Common myeloid progenitor, CD34-positive (primary cell): ENCODE measurements at regions not wholly inside any gene's neighbourhood (a gene's known extent, or its start where the extent isn't known, plus 50 kb on each side); places are given as distances from the start of the nearest gene placed in this dataset.

ENCODE experiments used
- CTCF ChIA-PET: fragments of 350-600 bp; sonication (Branson Sonifier 250); formaldehyde crosslinking; loops from one replicate; lab custom pipeline; 2021; ENCODE audit warnings: antibody characterized with exemption; lab: Charles Lee
- POLR2A ChIA-PET: fragments of 350-600 bp; sonication (Branson Sonifier 250); formaldehyde crosslinking; loops from one replicate; lab custom pipeline; 2021; ENCODE audit warnings: antibody characterized with exemption; lab: Charles Lee
- DNase-seq, 3 donors: peaks; one replicate each; pipeline versions ENCODE4 v3.0.0 to v3.0.0-alpha.2; 2013
- H3K27ac ChIP-seq, 2 experiments: 1 replicate in 1 of 2; 2 replicates in 1 of 2; pipeline ENCODE4 v1.7.0; 2013; ENCODE audit warnings: inconsistent platforms in 2 of 2, low read length in 2 of 2, mild to moderate bottlenecking in 2 of 2, low read depth in 1 of 2, moderate library complexity in 1 of 2; ENCODE audit not compliant: severe bottlenecking in 2 of 2, insufficient read depth in 1 of 2, poor library complexity in 1 of 2
- H3K27me3 ChIP-seq, 5 experiments: replicated peaks in 2 of 5; 1 replicate in 3 of 5; 2 replicates in 2 of 5; pipeline versions ENCODE4 v1.6.1 to v1.7.0; 2013; ENCODE audit warnings: low read length in 4 of 5, mild to moderate bottlenecking in 2 of 5, moderate library complexity in 2 of 5, inconsistent platforms in 1 of 5; ENCODE audit not compliant: insufficient read depth in 5 of 5, control insufficient read depth in 4 of 5
- H3K36me3 ChIP-seq, 4 experiments: 1 replicate in 2 of 4; 2 replicates in 2 of 4; pipeline versions ENCODE4 v1.6.1 to v1.7.0; 2013; ENCODE audit warnings: low read length in 3 of 4, control low read depth in 1 of 4, mild to moderate bottlenecking in 1 of 4; ENCODE audit not compliant: control insufficient read depth in 4 of 4, insufficient read depth in 4 of 4
- H3K4me1 ChIP-seq, 4 experiments: 1 replicate in 3 of 4; 2 replicates in 1 of 4; pipeline versions ENCODE4 v1.6.1 to v1.7.1; 2013; ENCODE audit warnings: low read length in 3 of 4, mild to moderate bottlenecking in 3 of 4, control low read depth in 1 of 4, inconsistent platforms in 1 of 4, moderate library complexity in 1 of 4; ENCODE audit not compliant: control insufficient read depth in 4 of 4, insufficient read depth in 4 of 4; ENCODE audit errors: control extremely low read depth in 1 of 4
- H3K4me3 ChIP-seq, 7 experiments: 1 replicate in 4 of 7; 2 replicates in 3 of 7; pipeline versions ENCODE4 v1.5.1 to v1.7.0; 2013; ENCODE audit warnings: mild to moderate bottlenecking in 7 of 7, low read length in 6 of 7, moderate library complexity in 6 of 7, inconsistent platforms in 2 of 7, low read depth in 2 of 7, control low read depth in 1 of 7; ENCODE audit not compliant: insufficient read depth in 4 of 7, control insufficient read depth in 1 of 7; ENCODE audit errors: extremely low read depth in 1 of 7
- H3K9me3 ChIP-seq, 5 experiments: 1 replicate in 4 of 5; 2 replicates in 1 of 5; pipeline versions ENCODE4 v1.6.1 to v1.7.1; 2013; ENCODE audit warnings: low read length in 4 of 5, mild to moderate bottlenecking in 2 of 5, inconsistent platforms in 1 of 5, low read depth in 1 of 5, moderate library complexity in 1 of 5; ENCODE audit not compliant: control insufficient read depth in 4 of 5, insufficient read depth in 2 of 5; ENCODE audit errors: control extremely low read depth in 1 of 5
- WGBS: methylation state at CpG from one replicate; pipeline ENCODE4 v1.1.5; 2013; ENCODE audit not compliant: insufficient coverage; 5-methylcytosine and 5-hydroxymethylcytosine counted together

- Histone ChIP-seq H3K4me1 (peaks cover 20 to 74% (median 70%) of the 10 kb centered on the region in 4 experiments), H3K4me3 (peak overlapping the region in 2 of 7 experiments; percentile 4 to 5), H3K36me3 (no peaks in the 10 kb centered on the region), H3K27ac (peak overlapping the region; percentile 79 to 84), H3K9me3 (peaks cover 0 to 2% (median 0%) of the 10 kb centered on the region in 5 experiments), H3K27me3 (no peaks in the 10 kb centered on the region)
- DNase-seq: peak in 2 of 3 donors; percentile 42 to 50
- CTCF ChIA-PET: interaction anchor here (0.8 to 4.3 kb wide), 11 partner anchors 11 to 322 kb away, joined by 3 to 19 read pairs (median 5); no protein-coding TSS in a partner anchor
- POLR2A ChIA-PET: interaction anchor here (1.0 to 3.2 kb wide), 5 partner anchors 9 to 65 kb away, joined by 3 to 24 read pairs (median 9); no protein-coding TSS in a partner anchor
- 60% methylated on average over 4 of the region's 11 CpGs for WGBS
Observed at GRCh38 chr3:72309661-72310418, 524.9 kb upstream of the PROK2 start.

- ChIA-PET CTCF (interaction anchor here (0.8 to 4.3 kb wide), 6 partner anchors 12 to 208 kb away, joined by 3 to 19 read pairs (median 4); no protein-coding TSS in a partner anchor), POLR2A (interaction anchor here (1.5 to 3.2 kb wide), 2 partner anchors 19 to 39 kb away, joined by 4 to 24 read pairs; no protein-coding TSS in a partner anchor)
- no peaks in the 10 kb centered on the region for H3K27me3 ChIP-seq
- peak in 2 of 3 donors; percentile 58 to 65 for DNase-seq
- no peaks in the 10 kb centered on the region for H3K36me3 ChIP-seq
- 0% methylated on average over 2 of the region's 2 CpGs for WGBS
- no peaks in the 10 kb centered on the region for H3K9me3 ChIP-seq
- H3K27ac ChIP-seq: peak overlapping the region in 1 of 2 experiments; percentile 84
- H3K4me1 ChIP-seq: peaks cover 20 to 85% (median 79%) of the 10 kb centered on the region in 4 experiments
- H3K4me3 ChIP-seq: no peak overlapping the region
Observed at GRCh38 chr3:72308641-72309040, 523.7 kb upstream of the PROK2 start.

GRCh38 chr3:72307438-72308115 lies 522.6 kb upstream of the PROK2 start:
- peaks cover 20 to 82% (median 78%) of the 10 kb centered on the region in 4 experiments for H3K4me1 ChIP-seq
- no peaks in the 10 kb centered on the region for H3K27me3 ChIP-seq
- H3K27ac ChIP-seq: no peak overlapping the region
- H3K4me3 ChIP-seq: no peak overlapping the region
- ChIA-PET CTCF (interaction anchor here (0.6 to 4.3 kb wide), 15 partner anchors 11 to 229 kb away, joined by 3 to 19 read pairs (median 3); no protein-coding TSS in a partner anchor), POLR2A (interaction anchor here (1.1 to 1.5 kb wide), 2 partner anchors 18 to 320 kb away, joined by 4 read pairs; no protein-coding TSS in a partner anchor)
- 96% methylated on average over 6 of the region's 7 CpGs for WGBS
- no peaks in the 10 kb centered on the region for H3K36me3 ChIP-seq
- DNase-seq: peak in 2 of 3 donors; percentile 48 to 62
- H3K9me3 ChIP-seq: no peaks in the 10 kb centered on the region

- H3K27me3 ChIP-seq: no peaks in the 10 kb centered on the region
- peaks cover 15 to 75% (median 71%) of the 10 kb centered on the region in 4 experiments for H3K4me1 ChIP-seq
- 32% methylated on average over 9 of the region's 9 CpGs for whole genome bisulfite sequencing
- ChIA-PET CTCF (interaction anchor here (0.6 to 4.3 kb wide), 12 partner anchors 11 to 232 kb away, joined by 3 to 19 read pairs (median 4); no protein-coding TSS in a partner anchor), POLR2A (interaction anchor here (0.7 to 1.5 kb wide), 3 partner anchors 18 to 320 kb away, joined by 3 to 4 read pairs (median 4); partner anchors contain the start of gene RYBP)
- no peaks in the 10 kb centered on the region for H3K36me3 ChIP-seq
- H3K9me3 ChIP-seq: no peaks in the 10 kb centered on the region
- H3K4me3 ChIP-seq: no peak overlapping the region
- no peak overlapping the region for H3K27ac ChIP-seq
- peak; percentile 66 to 96 (median 95) for DNase-seq
Observed at GRCh38 chr3:72306800-72307341, 521.9 kb upstream of the PROK2 start.

GRCh38 chr3:72303926-72304325 lies 519.0 kb upstream of the PROK2 start:
- POLR2A ChIA-PET: no interaction called here
- CTCF ChIA-PET: interaction anchor here (0.6 to 1.4 kb wide), 5 partner anchors 11 to 71 kb away, joined by 3 to 4 read pairs (median 3); no protein-coding TSS in a partner anchor
- whole genome bisulfite sequencing: 31% methylated on average over 7 of the region's 7 CpGs

GRCh38 chr3:72301779-72302178 lies 516.8 kb upstream of the PROK2 start:
- H3K4me1 ChIP-seq: peaks cover 0 to 42% (median 31%) of the 10 kb centered on the region in 4 experiments
- no peaks in the 10 kb centered on the region for H3K27me3 ChIP-seq
- ChIA-PET CTCF (interaction anchor here (1.4 to 2.0 kb wide), 3 partner anchors 12 to 35 kb away, joined by 3 to 6 read pairs (median 6); no protein-coding TSS in a partner anchor), POLR2A (no interaction called here)
- 100% methylated on average over 2 of the region's 8 CpGs for WGBS
- DNase-seq: no peak
- H3K4me3 ChIP-seq: no peak overlapping the region
- no peaks in the 10 kb centered on the region for H3K36me3 ChIP-seq
- H3K27ac ChIP-seq: no peak overlapping the region
- no peaks in the 10 kb centered on the region for H3K9me3 ChIP-seq

More at GRCh38 chr3:72303926-72304325, 519.0 kb upstream of the PROK2 start:
- H3K27me3 ChIP-seq: no peaks in the 10 kb centered on the region
- H3K4me3 ChIP-seq: no peak overlapping the region
- H3K4me1 ChIP-seq: peaks cover 0 to 58% (median 47%) of the 10 kb centered on the region in 4 experiments
- no peak for DNase-seq
- no peaks in the 10 kb centered on the region for H3K9me3 ChIP-seq
- H3K27ac ChIP-seq: no peak overlapping the region
- H3K36me3 ChIP-seq: no peaks in the 10 kb centered on the region
